GM21786 (cell line): ENCODE measurements at regions not wholly inside any gene's neighbourhood (a gene's known extent, or its start where the extent isn't known, plus 50 kb on each side); places are given as distances from the start of the nearest gene placed in this dataset.
"Not testable (repeated sequence)": the region's sequence is repeated elsewhere in the genome, so short reads cannot be mapped to it uniquely, and the experiment has no call there.

Experiments
- ATAC-seq: cut with Tn5 transposase; IDR thresholded peaks from one replicate; pipeline ENCODE4 v1.9.1; 2021; ENCODE audit not compliant: unreplicated experiment

- not testable (repeated sequence) for ATAC-seq
Measured at GRCh38 chr6:140443112-140443511, 1068.7 kb upstream of the CITED2 start.

- ATAC-seq = peak; percentile 69
Measured at GRCh38 chr6:140441256-140441655, 1066.8 kb upstream of the CITED2 start.

DNA sequence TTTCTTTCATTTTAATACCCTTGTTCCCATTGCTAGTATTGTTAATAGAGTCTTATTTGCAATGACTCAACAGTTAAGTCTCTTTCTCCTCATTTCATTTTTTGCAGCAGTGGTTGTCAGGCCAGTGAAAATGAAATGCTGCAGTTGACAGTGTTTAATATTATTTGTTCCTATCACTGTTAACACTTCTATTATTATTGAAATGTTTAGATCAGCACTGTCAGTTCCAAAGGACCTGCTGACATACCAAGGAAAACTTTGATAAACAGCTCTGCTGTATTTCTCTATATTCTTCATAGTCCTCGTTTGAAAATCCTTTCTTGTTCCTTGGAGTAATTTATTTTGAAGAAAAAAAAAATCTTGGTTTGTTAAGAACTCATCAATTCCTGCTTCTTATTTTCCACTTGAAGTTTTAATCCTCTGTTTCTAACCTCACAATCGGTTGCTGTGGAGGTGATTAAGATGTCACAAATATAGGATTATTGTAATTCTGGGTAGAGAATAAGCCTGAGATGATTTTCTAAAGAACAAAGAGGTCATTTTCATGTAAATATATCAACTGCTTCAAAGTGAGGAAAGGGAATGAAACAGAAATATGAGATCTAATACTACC lies 1065.9 kb upstream of the CITED2 start:
- ATAC-seq = no peak

- ATAC-seq = no peak
Measured at GRCh38 chr6:140438346-140438735, 1063.9 kb upstream of the CITED2 start.

- no peak for ATAC-seq
Measured at GRCh38 chr6:140437619-140438345, 1063.3 kb upstream of the CITED2 start.

DNA sequence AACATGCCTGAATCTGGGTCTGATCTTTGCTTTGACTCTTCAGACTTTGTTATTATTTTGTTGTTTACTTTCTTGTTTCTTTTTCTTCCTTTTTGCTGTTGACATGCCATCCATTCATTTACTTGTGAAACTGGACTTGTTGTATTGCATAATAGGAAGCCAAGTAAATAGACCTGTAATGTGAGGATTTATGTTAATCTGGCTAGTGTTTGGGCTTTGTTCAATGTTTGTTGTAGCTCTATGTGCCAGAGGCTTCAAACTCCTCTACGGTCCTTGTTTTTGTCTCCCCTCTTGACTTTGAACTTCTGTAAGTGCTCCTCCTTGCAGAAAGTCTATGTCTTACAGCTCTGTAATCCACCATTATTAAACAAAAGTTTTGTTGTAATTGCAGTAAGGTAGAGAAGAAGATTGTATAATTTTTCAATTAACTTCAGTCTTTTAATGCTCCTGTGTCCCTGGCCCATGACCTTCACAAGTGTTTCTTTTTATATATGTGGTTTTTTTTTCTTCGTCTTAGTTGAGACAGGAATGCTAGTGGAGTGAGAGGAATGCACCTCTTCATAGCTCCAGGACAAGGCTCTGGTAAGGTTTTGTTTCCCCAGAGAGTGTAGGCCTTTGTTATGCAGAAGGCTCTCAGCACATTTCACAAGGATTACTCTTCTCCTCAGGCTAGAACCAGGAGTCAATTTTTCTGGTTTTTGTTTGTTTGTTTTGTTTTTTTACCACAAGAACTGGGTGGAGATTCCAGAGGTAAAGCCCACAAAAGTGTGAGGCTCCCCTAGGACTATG lies 1061.8 kb upstream of the CITED2 start:
- no peak for ATAC-seq

GRCh38 chr6:140434761-140435160 lies 1060.3 kb upstream of the CITED2 start:
- ATAC-seq = no peak

DNA sequence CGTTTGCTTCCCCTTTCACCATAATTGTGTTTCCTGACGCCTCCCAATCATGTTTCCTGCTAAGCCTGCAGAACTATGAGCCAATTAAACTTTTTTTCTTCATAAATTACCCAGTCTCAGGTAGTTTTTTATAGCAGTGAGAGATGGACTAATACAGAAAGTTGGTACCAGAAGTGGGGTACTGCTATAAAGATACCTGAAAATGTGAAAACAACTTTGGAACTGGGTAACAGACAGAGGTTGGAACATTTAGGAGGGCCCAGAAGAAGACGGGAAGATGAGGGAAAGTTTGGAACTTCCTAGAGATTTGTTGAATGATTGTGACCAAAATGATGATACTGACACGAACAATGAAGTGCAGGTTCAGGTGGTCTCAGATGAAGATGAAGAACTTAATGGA lies 1058.6 kb upstream of the CITED2 start:
- ATAC-seq = no peak

- ATAC-seq = no peak
Measured at GRCh38 chr6:140427842-140428241, 1053.4 kb upstream of the CITED2 start.

- no peak for ATAC-seq
Measured at GRCh38 chr6:140414966-140415620, 1040.6 kb upstream of the CITED2 start.

DNA sequence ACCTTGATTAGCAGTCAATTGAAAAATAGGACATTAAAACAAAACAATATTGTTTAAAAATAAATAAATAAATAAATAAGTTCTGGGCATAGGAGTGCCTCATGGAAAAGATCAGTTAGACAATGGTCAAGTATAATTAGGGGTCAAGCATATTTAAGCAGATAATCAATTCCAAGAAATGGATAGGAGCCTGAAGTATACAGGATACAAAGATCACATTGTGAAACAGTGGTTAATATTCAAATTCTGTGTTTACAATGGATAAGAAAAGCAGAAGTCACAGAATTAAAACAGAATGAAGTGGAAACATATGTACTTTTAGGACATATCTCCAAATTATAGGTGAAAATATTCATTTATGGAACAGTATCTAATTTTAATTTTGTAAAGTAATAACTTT lies 1028.6 kb upstream of the CITED2 start:
- no peak for ATAC-seq

- no peak for ATAC-seq
Measured at GRCh38 chr6:140401761-140402160, 1027.3 kb upstream of the CITED2 start.

GRCh38 chr6:140398076-140398475 lies 1023.6 kb upstream of the CITED2 start:
- ATAC-seq = no peak

DNA sequence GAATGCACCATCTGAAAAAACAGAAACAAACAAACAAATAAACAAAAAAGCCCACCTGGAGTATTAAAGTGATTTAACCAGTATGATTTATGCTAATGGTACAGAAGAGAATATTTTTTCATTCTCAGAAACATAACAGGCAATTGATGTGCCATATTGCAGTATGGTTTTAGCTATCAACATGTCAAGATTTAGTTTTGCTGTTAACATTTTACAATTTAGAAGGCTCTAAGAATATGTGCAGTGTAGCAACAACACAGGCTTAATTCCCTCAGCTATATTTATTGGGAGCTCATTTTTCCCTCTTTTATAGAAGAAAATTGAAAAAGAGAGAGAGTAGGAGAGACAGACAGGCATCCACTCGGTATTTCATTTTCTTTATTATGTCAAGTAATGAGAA lies 1022.7 kb upstream of the CITED2 start:
- ATAC-seq = no peak

DNA sequence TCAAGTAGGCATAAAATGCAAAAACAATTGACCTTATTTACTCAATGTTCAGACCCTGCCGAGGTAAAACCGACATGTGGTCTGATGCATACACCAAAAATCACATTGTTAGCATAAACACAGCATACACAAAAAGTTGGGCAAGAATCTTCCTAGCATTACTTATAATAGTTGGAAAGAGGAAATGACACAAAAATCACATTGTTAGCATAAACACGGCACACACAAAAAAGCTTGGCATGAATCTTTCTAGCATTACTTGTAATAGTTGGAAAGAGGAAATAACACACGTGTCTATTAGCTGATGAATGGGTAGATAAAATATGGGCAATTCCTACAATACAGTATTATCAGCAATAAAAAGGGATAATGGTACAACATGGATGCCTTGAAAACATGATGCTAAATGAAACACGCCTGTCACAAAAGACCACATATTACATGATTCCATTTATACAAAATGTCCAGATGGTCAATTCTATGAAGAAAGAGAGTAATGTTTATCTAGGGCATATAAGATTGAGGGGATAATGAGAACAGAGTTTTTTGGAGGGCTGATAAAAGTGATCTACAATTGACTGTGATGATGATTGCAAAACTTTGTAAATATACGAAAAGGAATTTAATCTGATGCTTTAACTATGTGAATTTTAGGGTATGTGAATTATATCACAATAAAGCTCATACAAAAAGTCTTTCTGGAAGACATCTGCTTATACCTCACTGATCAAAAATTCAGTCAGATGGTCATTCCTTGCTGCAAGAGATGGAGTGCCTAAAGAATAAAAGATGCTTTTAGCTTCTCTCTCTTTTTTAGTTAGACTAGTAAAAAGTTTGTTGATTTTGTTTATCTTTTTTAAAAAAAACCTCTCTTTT lies 1019.5 kb upstream of the CITED2 start:
- ATAC-seq = no peak

DNA sequence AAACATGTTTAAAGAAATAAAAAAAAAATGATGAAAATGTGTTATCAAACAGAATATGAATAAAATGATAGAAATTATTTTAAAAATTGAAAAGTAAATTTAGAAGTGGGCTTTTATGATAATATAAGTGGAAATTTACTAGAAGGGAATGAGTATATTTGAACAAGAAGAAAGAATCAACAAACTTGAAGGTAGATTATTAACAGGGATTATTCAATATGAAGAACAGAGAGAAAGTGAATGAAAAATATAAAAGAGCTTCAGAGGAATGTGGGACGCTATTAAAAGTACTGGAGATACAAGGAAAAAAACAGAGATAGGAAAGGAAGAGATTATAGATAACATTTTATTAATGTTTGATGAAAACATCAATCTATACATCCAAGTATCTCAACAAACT lies 1014.4 kb upstream of the CITED2 start:
- no peak for ATAC-seq

GRCh38 chr6:140388192-140388802 lies 1013.8 kb upstream of the CITED2 start:
- no peak for ATAC-seq

DNA sequence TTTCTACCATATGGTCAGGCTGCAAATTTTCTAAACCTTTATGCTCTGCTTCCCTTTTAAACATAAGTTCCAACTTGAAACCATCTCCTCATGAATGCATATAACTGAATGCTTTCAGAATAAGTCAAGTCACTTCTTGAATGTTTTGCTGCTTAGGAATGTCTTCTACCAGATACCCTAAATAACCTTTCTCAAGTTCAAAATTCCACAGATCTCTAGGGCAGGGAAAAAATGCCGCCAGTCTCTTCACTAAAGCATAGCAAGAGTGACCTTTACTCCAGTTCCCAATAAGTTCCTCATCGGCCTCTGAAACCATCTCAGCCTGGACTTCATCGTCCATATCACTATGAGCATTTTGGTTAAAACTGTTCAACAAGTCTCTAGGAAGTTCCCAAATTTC lies 1011.2 kb upstream of the CITED2 start:
- no peak for ATAC-seq

DNA sequence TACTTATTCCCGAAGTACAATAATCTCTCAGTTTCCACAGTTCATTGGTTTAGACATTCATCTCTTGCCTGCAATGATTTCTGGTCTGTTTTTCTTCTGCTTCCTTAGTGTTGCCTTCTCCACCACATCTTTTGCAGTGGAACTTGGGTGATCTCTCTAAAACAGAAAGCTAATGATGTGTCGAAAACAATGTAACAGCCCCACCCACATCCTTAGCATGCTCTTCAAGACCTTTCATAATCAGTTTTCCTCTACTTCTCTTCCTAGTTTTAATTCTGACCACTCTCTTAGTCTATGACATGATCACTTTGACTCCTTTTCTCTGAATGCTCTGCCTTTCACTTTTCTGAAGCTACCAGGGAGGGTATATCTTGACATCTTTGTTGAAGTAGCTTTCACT lies 1007.9 kb upstream of the CITED2 start:
- ATAC-seq = no peak
